Stomach (tissue), 8 donors: ENCODE measurements at regions not wholly inside any gene's neighbourhood (a gene's known extent, or its start where the extent isn't known, plus 50 kb on each side); places are given as distances from the start of the nearest gene placed in this dataset.

Experiments used
- DNase-seq, 2 donors: peaks; one replicate each; pipeline versions ENCODE4 v3.0.0 to v3.0.0-alpha.2; 2013 to 2019
- H3K27ac ChIP-seq, 5 donors: fragments of 200-600 bp in 4 of 5; sonication (generic) in 4 of 5; one replicate each; pipeline ENCODE4 v1.5.1; 2013 to 2019; ENCODE audit warnings: mild to moderate bottlenecking in 1 of 5, moderate library complexity in 1 of 5
- H3K27me3 ChIP-seq, 3 donors: fragments of 200-600 bp; sonication (generic); one replicate each; pipeline ENCODE4 v1.5.1; 2017 to 2019; ENCODE audit warnings: mixed run types in 1 of 3
- H3K36me3 ChIP-seq, 4 donors: fragments of 200-600 bp; sonication (generic); 1 replicate in 3 of 4; 2 replicates in 1 of 4; pipeline ENCODE4 v1.5.1; 2016 to 2019
- H3K4me1 ChIP-seq, 4 donors: fragments of 200-600 bp; sonication (generic); one replicate each; pipeline ENCODE4 v1.5.1; 2016 to 2019
- H3K4me3 ChIP-seq, 4 donors: fragments of 200-600 bp; sonication (generic) in 3 of 4; one replicate each; pipeline ENCODE4 v1.5.1; 2016 to 2019; ENCODE audit warnings: mild to moderate bottlenecking in 1 of 4
- H3K9me3 ChIP-seq, 4 donors: fragments of 200-600 bp; sonication (generic); one replicate each; pipeline ENCODE4 v1.5.1; 2016 to 2019
- CTCF ChIP-seq, 7 experiments: fragments of 450-650 bp in 4 of 7; fragments of 200-600 bp in 3 of 7; sonication (generic) in 3 of 7; IDR thresholded peaks; one replicate each; pipeline ENCODE4 v1.5.1; 2016 to 2019; ENCODE audit warnings: antibody characterized with exemption in 7 of 7, control low read depth in 2 of 7, mild to moderate bottlenecking in 1 of 7
- EP300 ChIP-seq: sonication (generic); formaldehyde crosslinking; IDR thresholded peaks from one replicate; pipeline ENCODE4 v1.6.1; 2017; ENCODE audit warnings: antibody characterized with exemption
- POLR2A ChIP-seq, 4 donors: fragments of 450-650 bp; IDR thresholded peaks; one replicate each; pipeline ENCODE4 v1.6.1; 2016; ENCODE audit warnings: antibody characterized with exemption in 4 of 4, control low read depth in 2 of 4, mild to moderate bottlenecking in 1 of 4, moderate library complexity in 1 of 4
- POLR2AphosphoS5 ChIP-seq, 3 donors: sonication (generic); formaldehyde crosslinking; IDR thresholded peaks; one replicate each; pipeline ENCODE4 v1.6.1; 2016; ENCODE audit warnings: antibody characterized with exemption in 3 of 3
- WGBS, 5 donors: extraction: QIAGEN DNeasy Blood & Tissue Kit in 3 of 5; methylation state at CpG; one replicate each; pipeline versions ENCODE4 v1.1.5 to v1.1.7; 2013 to 2018; 5-methylcytosine and 5-hydroxymethylcytosine counted together
- intact Hi-C: fragments of 100-400 bp; cut with DNase I; formaldehyde crosslinking; loops from one replicate; pipeline ENCODE4 v1.15.1; 2023; ENCODE audit warnings: low total_unique reads
- donor health status: healthy with polysubstance abuse.
- donor health status: Bipolar disorder and iron deficiency.
- donor health status: healthy.

- H3K36me3 ChIP-seq, result no peaks in the 10 kb centered on the region
- no peak overlapping the region for H3K27ac ChIP-seq
- DNase-seq, result no peak
- H3K27me3 ChIP-seq, result no peaks in the 10 kb centered on the region
- WGBS, 5 donors, result 58 to 75% (median 72%) methylated on average over 4 of the region's 4 CpGs
- TF ChIP-seq EP300, result no peak
- no peak for TF ChIP-seq POLR2AphosphoS5 (IDR thresholded peaks at IDR 0.05)
- TF ChIP-seq POLR2A (IDR thresholded peaks at IDR 0.05), result no peak
- no peak for TF ChIP-seq CTCF (IDR thresholded peaks at IDR 0.05)
- H3K4me3 ChIP-seq, result no peak overlapping the region
- H3K9me3 ChIP-seq, result no peaks in the 10 kb centered on the region
- intact Hi-C loops, result no loop called here
- no peaks in the 10 kb centered on the region for H3K4me1 ChIP-seq
Measured at GRCh38 chr12:25677232-25677937, 124.3 kb upstream of the LMNTD1 start.

DNA sequence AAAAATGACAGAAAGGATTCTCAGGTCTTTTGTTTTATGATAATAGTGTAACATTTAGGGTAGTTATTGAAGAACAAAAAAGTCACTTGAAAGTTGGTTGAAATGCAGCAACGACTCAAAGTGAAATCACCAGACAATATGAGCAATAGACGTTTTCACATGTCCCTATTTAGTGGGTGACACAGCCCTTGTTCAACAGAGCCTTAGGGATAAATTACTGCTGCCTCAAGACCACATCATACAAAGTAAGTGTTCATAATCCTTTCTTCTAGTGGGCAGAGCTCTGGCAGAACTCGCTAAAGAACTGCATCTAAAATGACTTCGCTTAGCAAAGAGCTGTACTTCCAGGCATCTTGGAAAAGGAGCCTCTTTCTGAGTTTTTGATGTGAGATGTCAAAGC is 128.5 kb upstream of the LMNTD1 start:
- Histone ChIP-seq H3K4me3 (no peak overlapping the region), H3K27ac (no peak overlapping the region), H3K4me1 (no peaks in the 10 kb centered on the region), H3K27me3 (no peaks in the 10 kb centered on the region), H3K9me3 (peaks cover 0 to 4% (median 0%) of the 10 kb centered on the region in 4 donors), H3K36me3 (no peaks in the 10 kb centered on the region)
- intact Hi-C loops, result no loop called here
- DNase-seq, result no peak
- TF ChIP-seq EP300 (no peak), POLR2AphosphoS5 (IDR thresholded peaks at IDR 0.05) (no peak), POLR2A (IDR thresholded peaks at IDR 0.05) (no peak), CTCF (IDR thresholded peaks at IDR 0.05) (no peak)
- WGBS, 5 donors, result 73 to 86% (median 82%) methylated on average over 4 of the region's 4 CpGs

- TF ChIP-seq POLR2AphosphoS5 (IDR thresholded peaks at IDR 0.05) (no peak), EP300 (no peak), CTCF (IDR thresholded peaks at IDR 0.05) (no peak), POLR2A (IDR thresholded peaks at IDR 0.05) (no peak)
- no peak for DNase-seq
- peaks cover 0 to 6% (median 0%) of the 10 kb centered on the region in 4 donors for H3K9me3 ChIP-seq
- H3K4me1 ChIP-seq, result no peaks in the 10 kb centered on the region
- 90 to 100% (median 96%) methylated on average over 1 of the region's 1 CpG for WGBS, 5 donors
- intact Hi-C loops, result no loop called here
- no peaks in the 10 kb centered on the region for H3K27me3 ChIP-seq
- no peak overlapping the region for H3K4me3 ChIP-seq
- no peak overlapping the region for H3K27ac ChIP-seq
- H3K36me3 ChIP-seq, result no peaks in the 10 kb centered on the region
Measured at GRCh38 chr12:25682421-25682820, 129.3 kb upstream of the LMNTD1 start.

- TF ChIP-seq EP300 (no peak), POLR2AphosphoS5 (IDR thresholded peaks at IDR 0.05) (no peak), CTCF (IDR thresholded peaks at IDR 0.05) (no peak), POLR2A (IDR thresholded peaks at IDR 0.05) (no peak)
- Histone ChIP-seq H3K27me3 (no peaks in the 10 kb centered on the region), H3K27ac (no peak overlapping the region), H3K4me1 (no peaks in the 10 kb centered on the region), H3K9me3 (peaks cover 0 to 6% (median 0%) of the 10 kb centered on the region in 4 donors), H3K4me3 (no peak overlapping the region), H3K36me3 (no peaks in the 10 kb centered on the region)
- no peak for DNase-seq
- intact Hi-C loops, result no loop called here
- WGBS, 5 donors, result 60 to 83% (median 64%) methylated on average over 2 of the region's 2 CpGs
Measured at GRCh38 chr12:25684070-25684469, 131.0 kb upstream of the LMNTD1 start.
